GM19023 (cell line): ENCODE measurements at regions not wholly inside any gene's neighbourhood (a gene's known extent, or its start where the extent isn't known, plus 50 kb on each side); places are given as distances from the start of the nearest gene placed in this dataset.
"Not testable (repeated sequence)": the region's sequence is repeated elsewhere in the genome, so short reads cannot be mapped to it uniquely, and the experiment has no call there.

ENCODE experiments used
- ATAC-seq: cut with Tn5 transposase; IDR thresholded peaks from one replicate; pipeline ENCODE4 v1.9.1; 2021; ENCODE audit warnings: mild to moderate bottlenecking, moderate library complexity; ENCODE audit not compliant: unreplicated experiment

DNA sequence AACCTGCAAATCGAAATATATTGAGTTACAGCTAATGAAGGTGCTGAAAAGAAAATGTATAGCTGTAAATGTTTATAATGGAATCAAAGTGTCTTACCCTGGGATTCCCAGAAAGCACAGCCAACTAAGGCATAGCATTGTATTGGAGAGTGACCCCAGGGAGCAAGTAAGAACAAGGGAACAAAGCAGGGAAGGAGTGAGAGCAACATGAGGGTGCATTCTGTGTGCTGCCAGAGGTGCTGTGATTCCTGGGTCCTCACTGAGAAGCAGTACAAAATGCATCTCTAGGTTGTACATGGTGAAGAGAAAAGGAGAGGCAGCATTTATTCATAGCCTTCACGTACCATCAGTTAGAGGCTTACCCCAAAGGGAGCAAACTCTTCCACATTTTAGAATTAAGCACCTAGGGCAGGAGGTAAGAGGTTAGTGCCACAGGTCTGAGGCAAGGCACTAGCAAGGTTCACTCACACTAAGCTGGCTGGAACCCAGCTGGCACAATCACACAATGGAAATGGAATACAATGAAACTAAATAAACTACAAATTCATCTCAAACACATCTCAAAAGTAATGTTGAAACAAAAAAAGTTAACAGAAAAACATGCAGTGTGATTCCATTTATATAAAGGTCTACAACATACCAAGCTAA lies 151.5 kb upstream of the C2CD4B start:
- ATAC-seq = no peak

DNA sequence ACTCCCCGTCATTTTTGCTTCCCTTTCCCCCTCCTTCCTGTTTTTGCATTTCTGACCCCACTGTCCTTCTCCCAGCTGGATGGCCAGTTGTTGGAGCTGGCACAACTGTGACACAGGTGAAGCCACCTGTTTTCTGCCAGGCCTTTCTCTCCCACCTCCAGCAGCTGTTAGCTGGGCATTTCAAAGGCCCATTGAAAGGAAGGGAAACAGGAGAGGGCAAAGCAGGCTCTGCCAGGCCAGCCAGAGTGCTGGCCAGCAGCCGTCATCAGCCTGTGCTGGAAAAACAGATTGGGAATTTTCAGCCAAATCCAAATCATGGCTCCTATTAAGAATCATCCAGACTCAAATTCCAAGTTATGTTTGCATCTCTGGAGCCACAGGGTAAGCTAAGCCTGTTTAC lies 155.2 kb upstream of the C2CD4B start:
- no peak for ATAC-seq

DNA sequence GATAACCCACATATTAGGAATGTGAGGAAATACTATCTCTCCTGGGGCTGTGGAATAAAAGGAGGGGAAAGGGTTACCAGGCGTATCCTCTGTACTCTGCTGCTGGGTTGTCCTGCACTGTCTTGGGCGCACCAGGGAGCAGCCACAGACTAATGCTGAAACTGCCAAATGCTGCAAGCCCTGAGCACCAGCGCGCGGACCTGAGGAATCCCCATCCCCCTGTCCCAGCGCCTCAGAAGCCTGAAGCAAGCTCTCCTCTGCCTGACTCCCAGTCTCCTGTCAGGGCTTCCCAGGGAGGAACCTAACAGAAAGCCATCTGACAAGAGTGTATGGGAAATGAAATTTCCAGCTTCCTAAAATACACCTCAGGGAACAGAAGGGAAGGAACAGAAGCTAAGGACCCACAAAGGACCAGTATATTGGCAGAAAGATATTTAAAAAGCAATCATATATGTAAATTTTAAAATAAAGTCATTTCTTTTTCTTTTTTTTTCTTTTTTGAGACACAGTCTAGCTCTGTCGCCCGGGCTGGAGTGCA lies 158.3 kb upstream of the C2CD4B start:
- no peak for ATAC-seq

DNA sequence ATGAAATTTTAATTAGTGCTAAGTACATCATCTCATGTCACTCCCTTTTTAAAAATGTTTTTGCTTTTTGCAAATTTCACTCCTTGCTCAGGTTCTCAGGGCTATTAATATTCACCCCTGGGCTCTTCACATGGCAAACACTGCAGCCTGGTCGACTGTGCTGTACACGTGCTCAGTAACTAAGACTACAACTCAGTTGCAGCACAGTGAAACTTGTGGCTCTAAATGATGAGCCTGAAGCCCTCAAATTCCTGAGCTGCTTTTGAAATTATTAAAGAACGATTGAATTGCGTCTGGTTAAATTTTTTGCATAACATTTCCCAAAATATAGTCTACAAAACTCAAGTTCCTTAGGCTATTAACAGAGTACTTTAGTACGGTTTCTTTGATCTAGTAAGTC lies 159.3 kb upstream of the C2CD4B start:
- no peak for ATAC-seq

DNA sequence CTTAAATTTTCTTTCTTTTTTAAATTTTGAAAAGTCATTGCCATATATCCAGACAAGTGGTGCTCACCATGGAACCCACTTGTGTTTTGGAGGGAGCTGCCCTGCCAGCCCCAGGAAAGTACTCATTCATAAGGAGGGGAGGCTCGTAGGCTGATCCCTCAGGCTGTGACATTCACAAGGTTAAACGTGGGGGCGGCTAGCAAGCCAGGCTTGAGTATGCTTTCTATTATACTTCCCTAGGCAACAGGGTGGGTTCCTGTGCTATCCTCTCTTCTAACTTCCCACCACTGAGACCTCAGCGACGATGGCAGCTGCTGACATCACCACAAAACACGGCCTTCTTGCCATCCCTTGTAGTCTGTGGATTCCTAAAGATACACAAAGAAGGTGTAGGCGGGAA lies 160.5 kb upstream of the C2CD4B start:
- no peak for ATAC-seq

DNA sequence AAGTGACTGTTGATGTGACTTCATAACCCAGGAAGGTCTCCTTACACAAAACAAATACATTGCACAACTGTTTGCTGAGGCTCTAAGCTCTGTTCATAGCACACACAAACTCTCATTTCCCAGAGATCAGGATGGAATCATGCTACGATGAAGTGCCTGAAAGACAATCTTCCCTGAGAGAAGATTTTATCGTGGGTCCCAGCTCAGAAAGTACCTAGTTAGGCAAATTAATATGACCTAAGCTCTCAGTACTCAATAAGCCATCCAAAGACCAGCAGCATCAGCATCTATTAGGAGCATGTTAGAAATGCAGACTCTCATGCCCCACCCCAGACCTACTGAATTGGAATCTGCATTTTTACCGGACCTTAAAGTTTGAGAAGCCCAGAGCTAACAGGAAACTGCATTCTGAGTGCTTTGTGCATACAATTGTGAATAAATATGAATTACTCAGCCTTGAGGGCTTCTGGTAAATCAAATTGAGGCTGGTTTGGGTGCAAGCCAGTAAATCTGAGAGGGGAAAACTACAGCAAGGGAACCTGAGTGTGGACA lies 161.5 kb upstream of the C2CD4B start:
- ATAC-seq = no peak

DNA sequence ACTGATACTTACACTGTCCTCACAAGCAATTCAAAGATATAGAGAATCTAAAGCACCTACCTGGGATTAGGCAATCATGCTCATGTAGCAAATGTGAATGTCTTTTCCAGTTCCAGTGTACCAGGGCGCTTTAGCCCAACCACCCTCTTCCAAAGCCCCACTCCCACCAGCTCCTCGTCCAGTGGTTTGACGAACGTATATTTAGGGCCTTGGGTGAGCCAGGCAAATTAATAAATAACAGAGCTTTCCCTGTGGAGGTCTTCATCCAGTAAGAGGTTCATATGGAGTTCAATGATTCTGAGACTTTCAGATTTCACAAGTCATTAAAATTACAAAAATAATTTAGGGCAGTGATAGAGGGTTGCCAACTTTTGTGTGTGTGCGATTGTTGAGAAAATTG lies 162.3 kb upstream of the C2CD4B start:
- no peak for ATAC-seq

DNA sequence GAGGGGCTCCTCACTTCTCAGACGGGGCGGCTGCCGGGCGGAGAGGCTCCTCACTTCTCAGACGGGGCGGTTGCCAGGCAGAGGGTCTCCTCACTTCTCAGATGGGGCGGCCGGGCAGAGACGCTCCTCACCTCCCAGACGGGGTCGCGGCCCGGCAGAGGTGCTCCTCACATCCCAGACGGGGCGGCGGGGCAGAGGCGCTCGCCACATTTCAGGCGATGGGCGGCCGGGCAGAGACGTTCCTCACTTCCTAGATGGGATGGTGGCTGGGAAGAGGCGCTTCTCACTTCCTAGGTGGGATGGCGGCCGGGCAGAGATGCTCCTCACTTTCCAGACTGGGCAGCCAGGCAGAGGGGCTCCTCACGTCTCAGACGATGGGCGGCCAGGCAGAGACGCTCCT lies 167.4 kb upstream of the C2CD4B start:
- ATAC-seq = not testable (repeated sequence)

DNA sequence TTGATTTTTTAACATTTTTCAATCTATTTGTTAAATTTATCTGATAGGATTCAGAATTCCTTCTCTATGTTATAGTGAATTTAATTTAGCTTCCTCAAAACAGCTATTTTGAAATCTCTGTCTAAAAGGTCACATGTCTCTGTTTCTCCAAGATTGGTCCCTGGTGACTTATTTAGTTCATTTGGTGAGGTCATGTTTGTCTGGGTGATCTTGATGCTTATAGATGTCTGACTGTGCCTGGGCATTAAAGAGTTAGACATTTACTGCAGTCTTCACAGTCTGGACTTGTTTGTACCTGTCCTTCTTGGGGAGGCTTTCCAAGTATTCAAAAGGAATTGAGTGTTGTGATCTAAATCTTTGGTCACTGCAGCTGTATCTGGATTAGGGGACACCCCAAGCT lies 169.5 kb upstream of the C2CD4B start:
- ATAC-seq = no peak

DNA sequence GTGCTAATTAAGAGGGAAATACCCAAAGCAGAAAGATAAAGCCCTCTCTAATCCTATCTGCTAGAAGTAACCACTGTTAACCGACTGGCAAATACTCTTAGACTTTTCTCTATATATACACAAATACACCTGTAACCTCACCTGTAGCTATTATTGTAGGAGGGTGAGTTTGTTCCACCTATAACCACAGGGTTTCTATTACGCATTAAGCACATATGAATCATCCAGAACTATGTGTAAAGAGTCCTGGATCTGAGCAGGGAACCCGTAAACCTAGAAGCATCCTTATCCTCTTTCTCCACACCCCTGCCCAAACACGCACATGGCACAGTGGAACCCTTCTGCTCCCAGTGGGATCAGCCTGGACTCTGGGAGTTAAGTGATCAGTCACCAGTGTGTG lies 172.8 kb upstream of the C2CD4B start:
- no peak for ATAC-seq

DNA sequence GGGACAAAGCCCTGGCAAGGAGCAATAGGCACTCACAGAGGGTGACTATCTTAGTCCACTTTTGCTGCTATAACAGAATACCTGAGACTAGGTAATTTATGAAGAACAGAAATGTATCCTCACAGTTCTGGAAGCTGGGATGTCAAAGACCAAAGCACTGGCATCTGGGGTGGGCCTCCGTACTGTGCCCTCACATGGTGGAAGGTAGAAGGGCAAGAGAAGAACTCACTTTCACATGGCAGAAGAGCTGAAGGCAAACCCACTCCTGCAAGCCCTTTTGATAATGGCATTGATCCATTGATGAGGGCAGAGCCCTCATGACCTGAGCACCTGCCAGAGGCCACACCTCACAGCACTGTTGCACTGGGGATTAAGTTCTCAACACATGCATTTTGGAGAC lies 173.4 kb upstream of the C2CD4B start:
- no peak for ATAC-seq

DNA sequence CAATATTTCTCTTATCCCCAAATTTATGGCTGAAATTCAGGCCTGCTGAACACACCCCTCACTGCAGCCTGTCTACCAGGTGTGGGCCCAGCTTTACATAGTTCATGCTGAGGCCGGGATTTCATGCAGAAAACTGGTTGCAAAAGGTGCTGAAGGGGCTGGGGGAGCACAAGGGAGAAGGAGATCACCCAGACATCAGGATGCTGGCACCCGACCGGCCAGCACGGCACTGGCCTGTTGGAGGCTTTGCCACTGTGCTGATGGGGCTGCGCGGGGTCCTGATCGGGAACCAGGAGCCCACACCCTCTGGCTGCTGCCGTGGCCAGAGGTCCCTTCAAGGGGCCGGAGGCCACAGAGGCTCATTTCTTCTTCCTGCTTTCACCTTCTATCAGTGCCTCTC lies 177.9 kb upstream of the C2CD4B start:
- no peak for ATAC-seq

DNA sequence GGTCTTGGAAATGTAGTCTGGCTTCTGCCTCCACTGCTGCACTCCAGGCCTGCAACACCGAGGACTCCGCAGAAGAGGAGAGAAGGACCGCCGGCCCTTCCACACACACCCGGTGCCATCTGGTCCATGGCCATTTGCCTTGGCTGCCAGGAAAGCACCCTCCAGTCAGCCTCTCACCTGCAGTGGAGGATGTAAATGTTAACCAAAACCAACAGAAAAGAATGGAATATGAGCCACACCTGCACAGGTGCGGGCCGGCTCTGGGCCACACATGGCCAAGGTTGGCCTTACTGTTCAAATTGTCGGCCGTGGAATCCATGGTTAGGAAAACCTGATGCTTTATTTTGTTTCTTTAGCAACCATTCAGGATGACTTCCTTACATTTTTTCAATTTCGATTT lies 178.3 kb upstream of the C2CD4B start:
- ATAC-seq = no peak

DNA sequence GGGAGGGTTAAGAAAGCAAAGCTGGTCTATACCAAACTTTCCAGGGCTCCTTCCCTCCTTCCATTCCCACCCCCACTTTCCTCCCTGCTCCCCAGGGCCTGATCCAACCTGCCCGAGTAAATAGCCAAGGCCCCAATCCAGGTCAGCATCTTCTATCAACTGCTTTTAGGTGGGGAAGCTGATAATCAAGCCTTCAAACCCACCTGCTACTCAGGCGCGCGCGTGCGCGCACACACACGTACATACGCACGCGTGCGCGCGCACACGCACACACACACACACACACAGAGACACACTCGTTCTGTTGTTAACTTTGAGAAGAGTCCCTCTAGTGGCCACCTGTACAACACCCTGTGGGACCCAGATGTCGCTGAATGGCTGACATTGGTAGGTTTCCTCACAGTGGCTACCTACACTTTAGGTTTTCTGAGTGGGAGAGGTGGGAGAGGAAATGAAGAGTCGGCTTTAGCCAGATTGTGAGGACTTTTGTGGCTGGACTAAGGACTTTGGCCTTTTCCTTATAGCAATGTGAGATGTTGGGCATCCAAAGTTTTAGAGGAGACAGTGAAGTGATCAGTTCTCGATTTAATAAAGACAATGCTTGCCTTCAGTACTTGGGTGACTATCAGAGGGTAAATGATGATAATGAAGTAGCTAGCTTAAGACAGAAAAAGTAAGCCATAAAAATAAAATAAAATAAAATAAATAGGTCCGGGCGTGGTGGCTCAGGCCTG lies 179.9 kb upstream of the C2CD4B start:
- peak; percentile 76 for ATAC-seq

DNA sequence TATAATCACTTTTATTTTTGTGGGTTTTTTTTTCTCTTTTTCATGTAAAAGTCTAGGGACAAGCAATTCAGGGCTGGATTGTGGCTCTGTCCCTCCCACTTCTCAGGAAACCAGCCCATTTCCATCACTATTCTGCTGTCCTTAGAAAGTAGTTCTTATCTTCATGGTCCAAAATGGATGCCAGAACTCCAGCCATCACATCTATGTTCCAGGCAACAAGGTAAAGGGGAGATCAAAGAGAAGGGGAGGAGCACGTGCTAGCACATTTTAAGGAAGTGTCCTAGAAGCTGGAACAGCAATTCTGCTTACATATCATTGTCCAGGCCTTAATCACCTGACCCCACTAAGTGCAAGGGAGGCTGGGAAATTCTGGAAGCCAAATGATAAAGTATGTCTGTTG lies 181.1 kb upstream of the C2CD4B start:
- no peak for ATAC-seq

DNA sequence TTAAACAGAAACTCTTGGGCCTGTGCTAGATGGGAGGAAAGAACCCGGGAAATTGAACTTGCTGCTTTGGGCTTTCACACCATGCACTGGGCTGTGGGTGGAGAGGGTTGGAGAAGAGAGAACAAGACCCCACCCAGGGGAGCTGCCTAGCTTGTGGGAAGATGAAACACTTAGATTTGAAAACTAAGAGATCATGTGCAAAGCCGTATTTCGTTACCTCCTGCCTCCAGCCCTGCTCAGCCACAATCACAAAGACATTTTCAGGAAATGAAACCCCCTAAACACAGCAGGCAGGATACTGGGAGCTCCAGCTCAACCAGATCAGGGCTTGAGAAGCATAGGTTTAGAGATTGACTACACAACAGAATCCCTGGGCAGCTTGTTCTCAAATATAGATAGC lies 183.0 kb upstream of the C2CD4B start:
- no peak for ATAC-seq

DNA sequence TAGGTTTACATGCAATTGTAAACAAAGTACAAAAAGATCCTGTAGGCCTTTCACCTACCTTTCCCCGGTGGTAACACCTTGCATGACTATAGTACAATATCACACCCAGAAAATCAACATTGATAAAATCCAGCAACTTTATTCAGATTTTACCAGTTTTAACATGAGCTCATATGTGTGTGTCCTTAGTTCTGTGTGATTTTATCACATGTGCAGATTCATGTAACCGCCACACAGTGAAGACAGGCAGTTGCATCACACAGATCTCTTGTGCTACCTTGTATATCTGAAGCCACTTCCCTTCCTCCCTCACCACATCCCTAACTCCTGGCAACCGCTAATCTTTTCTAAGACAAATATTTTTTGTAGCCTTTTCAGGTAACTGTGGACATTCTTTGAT lies 183.5 kb upstream of the C2CD4B start:
- no peak for ATAC-seq

DNA sequence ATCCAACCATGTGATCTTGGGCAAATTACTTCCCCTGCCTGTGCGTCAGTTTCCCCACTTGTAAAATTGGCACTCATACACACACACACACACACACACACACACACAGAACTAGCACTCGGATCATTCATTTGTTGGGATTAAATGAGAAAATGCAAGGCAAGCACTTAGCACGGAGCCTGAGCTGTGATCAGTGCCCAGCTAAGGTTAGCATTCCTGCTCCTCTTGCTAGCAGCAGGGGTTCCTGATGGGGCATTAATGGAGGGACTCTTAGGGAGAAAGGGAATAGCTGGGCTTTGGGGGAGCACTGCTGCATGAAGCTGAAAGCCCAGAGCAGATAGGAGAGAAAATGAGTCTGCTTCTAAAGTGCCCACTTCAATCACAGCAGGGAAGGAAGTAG lies 187.7 kb upstream of the C2CD4B start:
- no peak for ATAC-seq

DNA sequence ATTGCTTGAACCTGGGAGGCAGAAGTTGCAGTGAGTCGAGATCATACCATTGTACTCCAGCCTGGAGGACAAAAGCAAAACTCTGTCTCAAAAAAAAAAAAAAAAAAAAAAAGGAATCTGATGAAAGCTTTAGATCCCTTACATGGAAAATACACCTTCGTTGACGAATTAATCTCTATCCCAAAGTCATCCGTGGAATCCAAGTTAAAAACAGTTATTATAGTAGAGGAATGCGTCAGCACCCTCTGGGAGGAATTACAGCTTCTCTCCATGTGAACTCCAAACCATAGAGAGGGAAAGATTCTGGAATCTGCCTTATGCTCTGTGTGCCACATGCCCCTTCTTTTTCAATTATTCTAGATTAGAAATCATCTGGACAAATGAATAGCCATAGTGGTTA lies 192.3 kb upstream of the C2CD4B start:
- ATAC-seq = no peak

DNA sequence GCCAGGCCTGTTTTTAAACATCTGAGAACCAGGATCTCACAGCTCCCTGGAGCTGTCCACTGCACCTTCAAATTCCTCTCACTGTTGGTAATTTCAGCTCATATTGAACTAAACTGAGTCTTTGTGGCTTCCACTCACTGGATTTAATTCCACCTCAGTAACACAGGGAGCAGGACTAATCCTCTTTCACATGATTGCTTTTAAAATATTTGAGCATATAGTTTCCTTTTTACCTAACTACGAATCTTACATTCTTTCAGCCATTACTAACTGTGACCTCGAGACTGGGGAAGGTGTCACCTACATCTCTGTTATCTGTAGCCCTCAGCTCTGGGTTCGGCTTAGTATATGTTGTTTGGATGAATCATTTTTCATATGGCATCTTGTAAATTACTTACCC lies 194.3 kb upstream of the C2CD4B start:
- ATAC-seq = no peak

DNA sequence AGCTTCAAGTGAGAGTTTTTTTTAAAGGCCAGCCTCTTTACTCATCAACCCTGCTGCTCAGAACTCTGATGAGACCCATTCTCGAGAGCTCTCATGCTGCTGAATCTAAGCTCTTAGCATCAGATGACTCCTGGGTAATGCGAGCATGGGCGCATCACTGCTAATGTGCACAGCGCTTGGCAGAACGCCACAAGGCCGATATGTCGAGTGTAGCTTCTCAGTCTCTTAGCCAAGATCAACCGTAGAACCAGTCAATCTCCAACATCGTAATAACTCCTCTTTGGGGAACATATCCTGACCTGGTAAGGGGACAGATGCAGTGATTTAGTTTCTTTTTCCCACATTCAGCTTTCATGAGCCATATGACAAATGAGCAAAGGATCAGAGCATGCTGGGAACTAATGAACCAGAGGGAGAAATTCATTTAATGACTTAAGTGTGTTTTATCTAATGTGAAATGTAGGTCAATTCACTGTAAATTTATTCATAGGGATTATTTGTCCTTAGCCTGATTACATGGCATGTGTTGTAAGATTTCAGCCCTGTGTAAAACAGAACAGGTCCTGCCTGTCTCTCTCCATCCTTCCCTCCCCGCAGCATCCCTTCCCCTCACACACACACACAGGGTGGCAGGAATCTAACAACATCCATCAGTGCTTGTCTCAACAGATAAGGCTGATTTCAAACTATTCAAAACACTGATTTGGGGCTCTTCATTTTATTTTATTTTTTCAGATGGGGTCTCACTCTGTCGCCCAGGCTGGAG lies 195.4 kb upstream of the C2CD4B start:
- no peak for ATAC-seq

DNA sequence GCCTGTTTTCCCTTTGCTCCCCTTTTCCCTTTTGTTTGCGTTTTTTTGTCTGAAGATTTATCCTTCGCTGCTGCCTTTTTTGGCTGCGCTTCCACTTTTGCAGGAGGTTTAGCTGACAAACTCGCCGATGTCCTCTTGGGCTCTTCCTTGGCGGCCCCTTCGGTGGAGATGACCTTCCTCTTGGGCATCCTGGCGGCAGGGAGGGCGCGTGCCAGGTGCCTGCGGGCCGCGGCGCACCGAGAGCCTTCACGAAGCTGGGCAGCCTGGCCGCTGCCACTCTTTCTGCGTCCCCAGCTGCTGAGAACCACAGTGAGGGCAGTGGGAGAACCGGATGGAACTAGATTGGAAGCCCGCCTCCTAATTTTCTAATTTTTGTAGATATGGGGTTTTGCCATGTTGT lies 197.1 kb upstream of the C2CD4B start:
- no peak for ATAC-seq
